Fibroblast of peridontal ligament (primary cell): ENCODE measurements at regions not wholly inside any gene's neighbourhood (a gene's known extent, or its start where the extent isn't known, plus 50 kb on each side); places are given as distances from the start of the nearest gene placed in this dataset.
"Not testable (repeated sequence)": the region's sequence is repeated elsewhere in the genome, so short reads cannot be mapped to it uniquely, and the experiment has no call there.

Experiments used
- DNase-seq: peaks from one replicate; pipeline ENCODE4 v3.0.0-alpha.2; 2010; ENCODE audit errors: extremely low read depth

GRCh38 chr12:47348206-47348605 is 268.4 kb upstream of the AMIGO2 start:
- DNase-seq = no peak

DNA sequence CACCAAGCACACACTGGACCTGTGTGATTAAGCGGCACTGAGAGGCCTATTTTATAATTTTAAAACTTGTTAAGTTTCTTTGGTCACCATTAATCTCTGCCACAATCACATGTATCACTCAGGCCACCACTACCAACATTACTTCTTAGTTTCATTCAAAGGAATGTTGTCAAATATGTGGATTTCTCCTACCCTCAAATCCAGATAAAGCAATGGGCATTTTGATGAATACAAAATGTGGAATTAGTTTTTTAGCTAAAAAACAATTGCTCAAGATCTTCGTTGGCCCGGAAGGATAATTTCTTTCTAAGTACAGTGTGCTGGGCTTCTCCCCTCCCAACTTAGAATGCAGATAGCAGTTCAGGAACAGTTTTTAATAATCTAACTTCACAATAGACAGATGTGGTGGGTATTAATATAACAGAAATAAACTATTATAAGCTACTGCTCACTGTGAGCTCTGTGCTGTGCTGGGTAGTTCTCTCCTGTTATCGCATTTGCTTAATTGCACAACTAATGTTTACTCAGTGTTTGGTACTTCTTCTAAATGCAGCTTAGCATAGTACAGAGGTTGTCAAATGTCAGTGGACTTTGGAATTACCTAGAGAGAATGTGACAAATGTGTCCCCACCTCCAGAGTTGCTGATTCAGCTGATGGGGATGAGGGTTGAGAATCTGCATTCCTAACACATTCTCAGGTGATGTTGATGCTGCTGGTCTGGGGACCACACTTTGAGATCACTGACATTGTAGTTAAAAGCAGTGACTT is 266.7 kb upstream of the AMIGO2 start:
- DNase-seq = no peak

- DNase-seq = peak; percentile 47
Observed at GRCh38 chr12:47343684-47344567, 264.2 kb upstream of the AMIGO2 start.

DNA sequence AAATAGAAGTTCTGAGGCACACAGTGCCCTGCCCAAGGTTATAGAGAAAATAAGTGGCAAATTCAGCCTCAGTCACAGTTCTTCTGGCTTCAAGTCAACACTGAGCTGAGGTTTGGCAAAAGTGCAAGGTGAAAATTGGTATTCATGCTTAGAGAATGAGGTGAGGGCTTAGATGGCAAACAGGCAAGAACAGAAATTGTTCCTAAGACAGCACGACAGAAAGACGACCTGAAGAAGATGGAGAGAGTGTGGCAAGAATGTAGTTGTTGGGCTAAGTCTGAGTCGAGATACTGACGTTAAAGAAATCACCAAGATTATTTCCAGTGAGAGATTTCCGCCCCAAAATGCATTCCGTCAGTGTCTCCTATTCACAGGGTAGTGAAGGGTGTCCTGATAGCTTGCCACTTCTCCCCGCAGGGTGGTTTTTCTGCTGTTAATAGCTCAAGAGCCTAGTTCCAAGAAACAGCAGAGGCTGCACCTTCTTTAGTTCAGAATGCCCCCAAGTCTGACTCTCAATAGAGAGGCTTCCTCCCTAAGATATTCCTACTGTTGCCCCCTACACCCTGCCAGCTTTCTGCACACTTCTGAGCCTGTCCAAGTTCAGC is 260.8 kb upstream of the AMIGO2 start:
- no peak for DNase-seq

DNA sequence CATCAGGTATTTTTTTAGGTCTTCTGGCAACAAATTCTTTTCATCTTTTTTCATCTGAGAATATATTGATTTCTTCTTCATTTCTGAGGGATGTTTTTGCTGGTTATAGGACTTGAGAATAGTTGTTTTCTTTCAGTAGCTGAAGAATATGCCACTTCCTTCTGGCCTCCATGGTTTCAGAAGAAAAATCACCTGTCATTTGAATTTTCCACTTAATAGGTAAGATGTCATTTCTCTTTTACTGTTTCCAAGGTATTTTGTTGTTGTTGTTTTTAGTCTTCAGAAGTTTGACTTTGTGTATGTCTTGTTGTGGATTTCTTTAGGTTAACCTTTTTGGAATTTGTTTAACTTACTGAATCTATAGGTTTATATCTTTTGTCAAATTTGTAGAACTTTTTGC is 257.8 kb upstream of the AMIGO2 start:
- DNase-seq = no peak

GRCh38 chr12:47333271-47333858 is 253.6 kb upstream of the AMIGO2 start:
- DNase-seq = not testable (repeated sequence)

- peak; percentile 70 for DNase-seq
Observed at GRCh38 chr12:47328831-47329545, 249.2 kb upstream of the AMIGO2 start.

GRCh38 chr12:47326190-47326589 is 246.4 kb upstream of the AMIGO2 start:
- DNase-seq = no peak

GRCh38 chr12:47323802-47324201 is 244.0 kb upstream of the AMIGO2 start:
- DNase-seq = no peak

GRCh38 chr12:47321436-47321835 is 241.7 kb upstream of the AMIGO2 start:
- DNase-seq = no peak

GRCh38 chr12:47319746-47320145 is 240.0 kb upstream of the AMIGO2 start:
- no peak for DNase-seq

GRCh38 chr12:47318963-47319362 is 239.2 kb upstream of the AMIGO2 start:
- no peak for DNase-seq

- DNase-seq = no peak
Observed at GRCh38 chr12:47317175-47317915, 237.6 kb upstream of the AMIGO2 start.

- DNase-seq = peak; percentile 62
Observed at GRCh38 chr12:47316609-47317049, 236.9 kb upstream of the AMIGO2 start.

DNA sequence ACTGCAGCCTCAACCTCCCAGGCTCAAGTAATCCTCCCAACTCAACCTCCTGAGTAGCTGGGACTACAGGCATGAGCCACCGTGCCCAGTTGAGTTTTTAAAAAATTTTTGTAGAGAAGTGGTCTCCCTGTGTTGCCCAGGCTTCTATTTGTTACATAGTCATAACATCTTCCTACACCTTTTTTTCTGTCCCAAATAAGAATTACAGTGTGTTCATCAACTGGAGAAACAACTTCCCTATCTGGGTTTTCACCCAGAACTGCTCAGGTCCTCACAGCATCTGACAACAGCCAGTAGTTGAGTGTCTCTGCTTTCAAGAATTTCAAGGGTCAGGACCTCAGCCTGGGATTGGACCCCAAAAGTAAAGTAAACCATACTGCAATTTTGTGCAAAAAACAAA is 235.2 kb upstream of the AMIGO2 start:
- no peak for DNase-seq

GRCh38 chr12:47312808-47313426 is 233.2 kb upstream of the AMIGO2 start:
- no peak for DNase-seq

DNA sequence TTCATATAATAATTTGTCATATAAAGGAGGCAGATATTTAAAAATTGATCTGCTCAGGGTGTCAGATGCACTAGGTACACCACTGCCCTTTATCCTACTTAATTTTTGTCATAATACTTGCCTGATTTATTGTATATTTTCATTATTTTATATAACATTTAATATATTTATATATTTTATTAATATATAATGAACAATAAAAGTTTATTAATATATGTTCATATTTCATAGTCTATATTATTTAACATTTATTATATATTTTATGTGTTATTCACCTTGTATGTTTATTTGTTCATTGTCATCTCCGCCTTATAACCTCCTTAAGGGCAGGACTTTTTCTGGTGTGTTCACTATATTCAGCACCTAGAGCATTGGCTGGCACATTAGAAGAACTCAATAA is 232.4 kb upstream of the AMIGO2 start:
- DNase-seq = no peak

GRCh38 chr12:47311568-47311967 is 231.8 kb upstream of the AMIGO2 start:
- no peak for DNase-seq

DNA sequence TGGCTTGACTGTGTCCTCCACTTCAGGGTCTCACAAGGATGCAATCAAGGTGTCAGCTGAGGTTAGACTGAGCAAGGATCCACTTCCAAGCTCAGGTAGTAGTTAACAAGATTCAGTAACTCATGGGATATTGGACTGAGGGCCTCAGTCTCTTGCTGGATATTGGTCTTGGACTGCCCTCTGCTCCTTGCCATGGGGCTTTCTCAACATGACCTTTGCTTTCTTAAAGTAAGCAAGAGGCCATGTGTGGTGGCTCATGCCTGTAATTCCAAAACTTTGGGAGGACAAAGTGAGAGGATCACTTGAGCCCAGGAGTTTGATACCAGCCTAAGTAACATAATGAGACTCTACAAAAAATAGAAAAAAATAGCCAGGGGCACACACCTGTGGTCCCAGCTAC is 231.3 kb upstream of the AMIGO2 start:
- no peak for DNase-seq

DNA sequence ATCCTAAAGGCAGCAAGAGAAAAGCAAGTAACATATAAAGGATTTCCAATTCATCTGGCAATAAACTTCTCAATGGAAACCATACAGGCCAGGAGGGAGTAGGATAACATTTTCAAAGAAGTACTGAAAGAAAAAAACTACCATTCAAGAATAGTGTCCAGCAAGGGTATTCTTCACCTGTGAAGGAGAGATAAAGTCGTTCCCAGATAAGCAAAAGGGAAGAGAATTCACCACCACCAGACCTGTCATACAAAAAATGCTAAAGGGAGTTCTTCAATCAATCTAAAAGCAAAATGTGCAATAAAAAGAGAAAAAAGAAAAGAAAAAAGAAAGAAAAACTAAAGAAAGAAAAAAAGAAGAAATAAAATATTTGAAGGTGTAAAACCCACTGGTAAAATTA is 228.9 kb upstream of the AMIGO2 start:
- no peak for DNase-seq
